ENCODE measurements at regions not wholly inside any gene's neighbourhood (a gene's known extent, or its start where the extent isn't known, plus 50 kb on each side); places are given as distances from the start of the nearest gene placed in this dataset.

- no peak for DNase-seq (ENCODE audit: low spot score)
- intact Hi-C loops (cut with DNase I), result no loop called here
These were observed 161.0 kb downstream of the RSL24D1 start for GRCh38 chr15:55035749-55036148.

GRCh38 chr15:55033574-55033973, 163.2 kb downstream of the RSL24D1 start:
- DNase-seq (ENCODE audit: low spot score), result no peak
- intact Hi-C loops (cut with DNase I), result no loop called here

GRCh38 chr15:55031727-55032126, 165.0 kb downstream of the RSL24D1 start:
- intact Hi-C loops (cut with DNase I), result no loop called here
- DNase-seq (ENCODE audit: low spot score), result no peak

- no peak for DNase-seq (ENCODE audit: low spot score)
- intact Hi-C loops (cut with DNase I), result no loop called here
These were observed 170.4 kb downstream of the RSL24D1 start for GRCh38 chr15:55026381-55026780.

GRCh38 chr15:55017635-55018034, 179.1 kb downstream of the RSL24D1 start:
- intact Hi-C loops (cut with DNase I), result no loop called here
- no peak for DNase-seq (ENCODE audit: low spot score)

- intact Hi-C loops (cut with DNase I), result no loop called here
- DNase-seq (ENCODE audit: low spot score), result no peak
These were observed 180.5 kb downstream of the RSL24D1 start for GRCh38 chr15:55016225-55016624.

- DNase-seq (ENCODE audit: low spot score), result no peak
- intact Hi-C loops (cut with DNase I), result no loop called here
These were observed 181.7 kb downstream of the RSL24D1 start for GRCh38 chr15:55015093-55015445.

GRCh38 chr15:55014391-55015092, 182.2 kb downstream of the RSL24D1 start:
- intact Hi-C loops (cut with DNase I), result no loop called here

GRCh38 chr15:55008421-55008820, 188.3 kb downstream of the RSL24D1 start:
- DNase-seq (ENCODE audit: low spot score), result no peak
- intact Hi-C loops (cut with DNase I), result no loop called here

More at GRCh38 chr15:55014391-55015092, 182.2 kb downstream of the RSL24D1 start:
- no peak for DNase-seq (ENCODE audit: low spot score)

- DNase-seq (ENCODE audit: low spot score), result no peak
- intact Hi-C loops (cut with DNase I), result no loop called here
These were observed 189.2 kb downstream of the RSL24D1 start for GRCh38 chr15:55007561-55007960.

GRCh38 chr15:55005679-55006078, 191.1 kb downstream of the RSL24D1 start:
- intact Hi-C loops (cut with DNase I), result no loop called here
- no peak for DNase-seq (ENCODE audit: low spot score)

- intact Hi-C loops (cut with DNase I), result no loop called here
- no peak for DNase-seq (ENCODE audit: low spot score)
These were observed 192.5 kb downstream of the RSL24D1 start for GRCh38 chr15:55003965-55004873.

GRCh38 chr15:54998661-54999060, 198.1 kb downstream of the RSL24D1 start:
- no peak for DNase-seq (ENCODE audit: low spot score)
- intact Hi-C loops (cut with DNase I), result no loop called here

- DNase-seq (ENCODE audit: low spot score), result no peak
- intact Hi-C loops (cut with DNase I), result no loop called here
These were observed 205.9 kb downstream of the RSL24D1 start for GRCh38 chr15:54990793-54991192.

GRCh38 chr15:54987881-54988280, 208.9 kb downstream of the RSL24D1 start:
- intact Hi-C loops (cut with DNase I), result no loop called here
- no peak for DNase-seq (ENCODE audit: low spot score)

- intact Hi-C loops (cut with DNase I), result no loop called here
- DNase-seq (ENCODE audit: low spot score), result no peak
These were observed 216.8 kb downstream of the RSL24D1 start for GRCh38 chr15:54979964-54980363.

GRCh38 chr15:54962637-54963036, 234.1 kb downstream of the RSL24D1 start:
- no peak for DNase-seq (ENCODE audit: low spot score)
- intact Hi-C loops (cut with DNase I), result no loop called here

GRCh38 chr15:54960266-54960665, 236.5 kb downstream of the RSL24D1 start:
- no peak for DNase-seq (ENCODE audit: low spot score)
- intact Hi-C loops (cut with DNase I), result no loop called here

- no peak for DNase-seq (ENCODE audit: low spot score)
- intact Hi-C loops (cut with DNase I), result no loop called here
These were observed 255.3 kb downstream of the RSL24D1 start for GRCh38 chr15:54941417-54941816.

GRCh38 chr15:54917312-54917711, 279.4 kb downstream of the RSL24D1 start:
- intact Hi-C loops (cut with DNase I), result no loop called here
- no peak for DNase-seq (ENCODE audit: low spot score)

GRCh38 chr15:54915380-54915779, 281.4 kb downstream of the RSL24D1 start:
- no peak for DNase-seq (ENCODE audit: low spot score)
- intact Hi-C loops (cut with DNase I), result no loop called here

Measured in cardiac septum (tissue), 1 donor.